CD4-positive, alpha-beta T cell (primary cell): ENCODE measurements at regions not wholly inside any gene's neighbourhood (a gene's known extent, or its start where the extent isn't known, plus 50 kb on each side); places are given as distances from the start of the nearest gene placed in this dataset.

Experiments used
- ATAC-seq: fragments of 200-7000 bp; cut with Tn5 transposase; one replicate; pipeline ENCODE4 v1.10.0; 2022; ENCODE audit warnings: mild to moderate bottlenecking; ENCODE audit not compliant: poor library complexity
- CTCF ChIA-PET: fragments of 350-600 bp; sonication (Branson Sonifier 250); formaldehyde crosslinking; loops from one replicate; lab custom pipeline; 2021; ENCODE audit warnings: antibody characterized with exemption, inconsistent platforms; lab: Charles Lee
- POLR2A ChIA-PET: fragments of 350-600 bp; sonication (Branson Sonifier 250); formaldehyde crosslinking; loops from one replicate; lab custom pipeline; 2021; ENCODE audit warnings: antibody characterized with exemption, inconsistent platforms; lab: Charles Lee
- DNase-seq, 14 experiments: peaks; one replicate each; pipeline ENCODE4 v3.0.0-alpha.2; 2013 to 2020; ENCODE audit warnings: mixed read lengths in 2 of 14
- H3K27ac ChIP-seq, 2 donors: one replicate each; pipeline versions ENCODE4 v1.5.1 to v1.7.0; 2013; ENCODE audit warnings: low read length in 2 of 2, low read depth in 1 of 2, mild to moderate bottlenecking in 1 of 2
- H3K27me3 ChIP-seq, 2 experiments: 1 replicate in 1 of 2; 2 replicates in 1 of 2; pipeline versions ENCODE4 v1.6.1 to v1.7.0; 2013; ENCODE audit warnings: low read length in 2 of 2, control low read depth in 1 of 2, mild to moderate bottlenecking in 1 of 2, moderate library complexity in 1 of 2; ENCODE audit not compliant: insufficient read depth in 2 of 2, control insufficient read depth in 1 of 2
- H3K36me3 ChIP-seq: one replicate; pipeline ENCODE4 v1.6.1; 2013; ENCODE audit warnings: low read length, control low read depth; ENCODE audit not compliant: insufficient read depth
- H3K4me1 ChIP-seq: one replicate; pipeline ENCODE4 v1.6.1; 2013; ENCODE audit warnings: low read length, control low read depth; ENCODE audit not compliant: insufficient read depth
- H3K4me3 ChIP-seq: one replicate; pipeline ENCODE4 v1.5.1; 2013; ENCODE audit warnings: mild to moderate bottlenecking, low read length, moderate library complexity
- H3K9me3 ChIP-seq, 2 experiments: 1 replicate in 1 of 2; 2 replicates in 1 of 2; pipeline versions ENCODE4 v1.6.1 to v1.7.0; 2013; ENCODE audit warnings: low read length in 2 of 2, mild to moderate bottlenecking in 2 of 2, control low read depth in 1 of 2, moderate library complexity in 1 of 2; ENCODE audit not compliant: control insufficient read depth in 1 of 2, insufficient read depth in 1 of 2
- H3K27ac Mint-ChIP-seq: one replicate; pipeline ENCODE4 v1.8.0; 2020; ENCODE audit warnings: mixed read lengths
- H3K27me3 Mint-ChIP-seq: one replicate; pipeline ENCODE4 v1.8.0; 2021; ENCODE audit warnings: mixed read lengths
- H3K36me3 Mint-ChIP-seq: one replicate; pipeline ENCODE4 v1.8.0; 2021; ENCODE audit warnings: low read depth, mixed read lengths
- H3K4me1 Mint-ChIP-seq: one replicate; pipeline ENCODE4 v1.8.0; 2021; ENCODE audit warnings: low read depth, mixed read lengths
- H3K4me3 Mint-ChIP-seq: one replicate; pipeline ENCODE4 v1.8.0; 2020; ENCODE audit warnings: mild to moderate bottlenecking, mixed read lengths
- H3K9me3 Mint-ChIP-seq: one replicate; pipeline ENCODE4 v1.8.0; 2020; ENCODE audit warnings: mixed read lengths
- CTCF ChIP-seq: fragments of 200-600 bp; IDR thresholded peaks from one replicate; pipeline ENCODE4 v1.8.0; 2022; ENCODE audit warnings: antibody characterized with exemption, mild to moderate bottlenecking
- intact Hi-C, 2 experiments: fragments of 100-400 bp; cut with DNase I in 1 of 2; cut with micrococcal nuclease in 1 of 2; formaldehyde crosslinking; loops; one replicate each; pipeline versions ENCODE4 v1.15.1 to v1.9.0; 2023 to 2025; cut with DNase I, micrococcal nuclease

DNA sequence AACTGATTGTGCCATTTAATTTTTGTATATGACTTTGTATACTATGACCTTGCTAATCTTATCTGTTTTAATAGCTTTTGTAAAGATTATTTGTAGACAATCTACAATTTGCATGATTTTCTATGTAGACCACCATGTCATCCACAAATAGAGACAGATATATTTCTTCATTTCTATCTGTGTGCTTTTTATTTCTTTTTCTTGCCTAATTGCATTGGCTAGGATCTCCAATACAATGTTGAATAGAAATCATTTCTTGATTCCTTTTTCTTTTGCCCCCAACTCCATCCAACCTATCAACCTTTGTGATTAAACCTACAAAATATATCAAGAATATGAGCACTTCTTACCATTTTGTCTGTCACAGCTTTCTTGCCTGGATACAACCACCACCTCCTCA lies 232.6 kb upstream of the POU3F1 start:
- ATAC-seq (no peak), DNase-seq (no peak)
- ChIA-PET CTCF (no interaction called here), POLR2A (no interaction called here)
- H3K4me1 Mint-ChIP-seq: no peaks in the 10 kb centered on the region
- Histone ChIP-seq H3K36me3 (no peaks in the 10 kb centered on the region), H3K4me1 (no peaks in the 10 kb centered on the region), H3K9me3 (peaks cover 11 to 13% of the 10 kb centered on the region in 2 experiments), H3K27me3 (peaks cover 9 to 11% of the 10 kb centered on the region in 2 experiments), H3K27ac (no peak overlapping the region), H3K4me3 (no peak overlapping the region)
- no peaks in the 10 kb centered on the region for H3K36me3 Mint-ChIP-seq
- no peak overlapping the region for H3K27ac Mint-ChIP-seq
- peaks cover 45% of the 10 kb centered on the region for H3K27me3 Mint-ChIP-seq
- intact Hi-C loops: no loop called here
- peaks cover 17% of the 10 kb centered on the region for H3K9me3 Mint-ChIP-seq
- no peak for TF ChIP-seq CTCF
- no peak overlapping the region for H3K4me3 Mint-ChIP-seq

DNA sequence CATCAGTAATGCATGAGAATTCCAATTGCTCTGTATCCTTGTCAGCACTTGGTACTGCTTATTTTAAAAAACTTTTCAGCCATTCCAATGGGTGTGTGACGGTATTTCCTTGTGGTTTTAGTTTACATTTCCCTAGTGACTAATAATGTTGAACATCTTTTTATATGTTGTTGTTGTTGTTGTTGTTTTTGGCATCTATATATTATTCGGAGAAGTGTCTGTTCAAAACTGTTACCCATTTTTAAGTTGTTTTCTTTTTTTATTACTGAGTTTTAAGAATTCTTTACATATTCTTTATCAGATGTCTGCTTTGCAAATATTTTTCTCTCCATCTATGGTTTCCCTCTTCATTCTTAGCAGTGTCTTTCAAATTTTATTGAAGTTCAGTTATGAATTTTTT lies 231.1 kb upstream of the POU3F1 start:
- DNase-seq (no peak), ATAC-seq (no peak)
- no peaks in the 10 kb centered on the region for H3K36me3 ChIP-seq
- H3K9me3 ChIP-seq: peaks cover 11 to 13% of the 10 kb centered on the region in 2 experiments
- no peak overlapping the region for H3K4me3 ChIP-seq
- TF ChIP-seq CTCF: no peak
- Mint-ChIP-seq H3K27me3 (peaks cover 42% of the 10 kb centered on the region), H3K9me3 (peaks cover 17% of the 10 kb centered on the region), H3K4me3 (no peak overlapping the region), H3K27ac (no peak overlapping the region), H3K36me3 (no peaks in the 10 kb centered on the region), H3K4me1 (no peaks in the 10 kb centered on the region)
- H3K4me1 ChIP-seq: no peaks in the 10 kb centered on the region
- H3K27ac ChIP-seq: no peak overlapping the region
- intact Hi-C loops: no loop called here
- ChIA-PET CTCF (no interaction called here), POLR2A (interaction anchor here (0.6 kb wide), 1 partner anchor 22 kb away, joined by 3 read pairs; no protein-coding TSS in a partner anchor)
- peaks cover 15 to 18% of the 10 kb centered on the region in 2 experiments for H3K27me3 ChIP-seq

GRCh38 chr1:38275960-38276359 lies 229.4 kb upstream of the POU3F1 start:
- H3K27ac ChIP-seq: no peak overlapping the region
- ChIA-PET CTCF (no interaction called here), POLR2A (no interaction called here)
- H3K9me3 Mint-ChIP-seq: peaks cover 17% of the 10 kb centered on the region
- ATAC-seq (no peak), DNase-seq (no peak)
- peaks cover 9 to 16% of the 10 kb centered on the region in 2 experiments for H3K27me3 ChIP-seq
- no peaks in the 10 kb centered on the region for H3K4me1 ChIP-seq
- no peak overlapping the region for H3K4me3 ChIP-seq
- H3K9me3 ChIP-seq: peaks cover 11 to 17% of the 10 kb centered on the region in 2 experiments
- no peak overlapping the region for H3K27ac Mint-ChIP-seq
- H3K4me1 Mint-ChIP-seq: no peaks in the 10 kb centered on the region
- H3K4me3 Mint-ChIP-seq: no peak overlapping the region
- H3K27me3 Mint-ChIP-seq: peaks cover 45% of the 10 kb centered on the region
- H3K36me3 ChIP-seq: no peaks in the 10 kb centered on the region
- TF ChIP-seq CTCF: no peak
- no peaks in the 10 kb centered on the region for H3K36me3 Mint-ChIP-seq
- intact Hi-C loops: no loop called here
